Common myeloid progenitor, CD34-positive (primary cell): ENCODE measurements at regions not wholly inside any gene's neighbourhood (a gene's known extent, or its start where the extent isn't known, plus 50 kb on each side); places are given as distances from the start of the nearest gene placed in this dataset.

ENCODE experiments used
- CTCF ChIA-PET: fragments of 350-600 bp; sonication (Branson Sonifier 250); formaldehyde crosslinking; loops from one replicate; lab custom pipeline; 2021; ENCODE audit warnings: antibody characterized with exemption; lab: Charles Lee
- POLR2A ChIA-PET: fragments of 350-600 bp; sonication (Branson Sonifier 250); formaldehyde crosslinking; loops from one replicate; lab custom pipeline; 2021; ENCODE audit warnings: antibody characterized with exemption; lab: Charles Lee
- DNase-seq, 3 donors: peaks; one replicate each; pipeline versions ENCODE4 v3.0.0 to v3.0.0-alpha.2; 2013
- H3K27ac ChIP-seq, 2 experiments: 1 replicate in 1 of 2; 2 replicates in 1 of 2; pipeline ENCODE4 v1.7.0; 2013; ENCODE audit warnings: inconsistent platforms in 2 of 2, low read length in 2 of 2, mild to moderate bottlenecking in 2 of 2, low read depth in 1 of 2, moderate library complexity in 1 of 2; ENCODE audit not compliant: severe bottlenecking in 2 of 2, insufficient read depth in 1 of 2, poor library complexity in 1 of 2
- H3K27me3 ChIP-seq, 5 experiments: replicated peaks in 2 of 5; 1 replicate in 3 of 5; 2 replicates in 2 of 5; pipeline versions ENCODE4 v1.6.1 to v1.7.0; 2013; ENCODE audit warnings: low read length in 4 of 5, mild to moderate bottlenecking in 2 of 5, moderate library complexity in 2 of 5, inconsistent platforms in 1 of 5; ENCODE audit not compliant: insufficient read depth in 5 of 5, control insufficient read depth in 4 of 5
- H3K36me3 ChIP-seq, 4 experiments: 1 replicate in 2 of 4; 2 replicates in 2 of 4; pipeline versions ENCODE4 v1.6.1 to v1.7.0; 2013; ENCODE audit warnings: low read length in 3 of 4, control low read depth in 1 of 4, mild to moderate bottlenecking in 1 of 4; ENCODE audit not compliant: control insufficient read depth in 4 of 4, insufficient read depth in 4 of 4
- H3K4me1 ChIP-seq, 4 experiments: 1 replicate in 3 of 4; 2 replicates in 1 of 4; pipeline versions ENCODE4 v1.6.1 to v1.7.1; 2013; ENCODE audit warnings: low read length in 3 of 4, mild to moderate bottlenecking in 3 of 4, control low read depth in 1 of 4, inconsistent platforms in 1 of 4, moderate library complexity in 1 of 4; ENCODE audit not compliant: control insufficient read depth in 4 of 4, insufficient read depth in 4 of 4; ENCODE audit errors: control extremely low read depth in 1 of 4
- H3K4me3 ChIP-seq, 7 experiments: 1 replicate in 4 of 7; 2 replicates in 3 of 7; pipeline versions ENCODE4 v1.5.1 to v1.7.0; 2013; ENCODE audit warnings: mild to moderate bottlenecking in 7 of 7, low read length in 6 of 7, moderate library complexity in 6 of 7, inconsistent platforms in 2 of 7, low read depth in 2 of 7, control low read depth in 1 of 7; ENCODE audit not compliant: insufficient read depth in 4 of 7, control insufficient read depth in 1 of 7; ENCODE audit errors: extremely low read depth in 1 of 7
- H3K9me3 ChIP-seq, 5 experiments: 1 replicate in 4 of 5; 2 replicates in 1 of 5; pipeline versions ENCODE4 v1.6.1 to v1.7.1; 2013; ENCODE audit warnings: low read length in 4 of 5, mild to moderate bottlenecking in 2 of 5, inconsistent platforms in 1 of 5, low read depth in 1 of 5, moderate library complexity in 1 of 5; ENCODE audit not compliant: control insufficient read depth in 4 of 5, insufficient read depth in 2 of 5; ENCODE audit errors: control extremely low read depth in 1 of 5
- WGBS: methylation state at CpG from one replicate; pipeline ENCODE4 v1.1.5; 2013; ENCODE audit not compliant: insufficient coverage; 5-methylcytosine and 5-hydroxymethylcytosine counted together

DNA sequence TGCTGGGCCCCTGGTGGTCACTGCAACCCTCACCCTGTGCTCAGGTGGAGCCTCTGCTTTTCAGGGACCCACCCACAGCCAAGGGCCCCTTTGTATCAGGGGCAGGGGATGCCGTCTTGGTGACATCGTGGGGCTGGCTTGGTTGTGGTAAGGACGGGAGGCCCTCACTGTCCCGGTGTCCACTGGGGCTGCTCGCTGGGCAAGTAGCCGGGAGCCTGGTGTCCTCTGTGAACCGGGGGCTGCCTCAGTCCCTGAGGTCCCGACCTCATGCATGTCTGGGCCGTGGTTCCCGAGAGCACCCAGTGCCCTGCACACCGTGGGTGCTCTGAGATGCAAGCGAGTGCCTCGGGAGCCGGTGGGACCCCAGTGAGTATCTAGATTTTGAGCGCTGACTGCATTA lies 56.0 kb upstream of the TTC34 start:
- H3K4me1 ChIP-seq = peaks cover 0 to 17% (median 2%) of the 10 kb centered on the region in 4 experiments
- ChIA-PET CTCF (interaction anchor here (0.8 kb wide), 1 partner anchor 8 kb away, joined by 3 read pairs; no protein-coding TSS in a partner anchor), POLR2A (no interaction called here)
- DNase-seq = no peak
- WGBS = 98% methylated on average over 15 of the region's 15 CpGs
- H3K36me3 ChIP-seq = no peaks in the 10 kb centered on the region
- peaks cover 0 to 4% (median 0%) of the 10 kb centered on the region in 5 experiments for H3K9me3 ChIP-seq
- no peak overlapping the region for H3K4me3 ChIP-seq
- no peak overlapping the region for H3K27ac ChIP-seq
- H3K27me3 ChIP-seq = no peaks in the 10 kb centered on the region

DNA sequence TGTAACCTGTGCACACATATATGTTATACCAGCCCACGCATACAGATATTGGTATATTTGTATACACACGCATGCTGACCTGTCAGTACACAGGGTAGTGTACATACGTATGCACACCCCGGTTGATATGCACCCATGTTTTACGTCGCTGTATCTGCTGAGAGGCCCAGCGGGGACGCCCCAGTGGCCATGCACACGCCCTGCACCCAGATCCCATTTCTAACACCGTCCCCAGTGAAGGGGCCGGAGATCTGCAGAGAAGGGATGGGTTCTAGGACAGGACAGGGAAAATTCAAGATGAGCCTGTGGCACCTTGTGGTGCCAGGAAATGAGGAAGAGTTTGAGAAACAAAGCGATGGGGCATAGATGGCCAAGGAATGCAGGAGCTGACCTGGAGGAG lies 57.2 kb upstream of the TTC34 start:
- peaks cover 0 to 28% (median 10%) of the 10 kb centered on the region in 4 experiments for H3K4me1 ChIP-seq
- peaks cover 0 to 4% (median 0%) of the 10 kb centered on the region in 5 experiments for H3K9me3 ChIP-seq
- DNase-seq = peak in 2 of 3 donors; percentile 48 to 51
- no peaks in the 10 kb centered on the region for H3K36me3 ChIP-seq
- ChIA-PET POLR2A (no interaction called here), CTCF (interaction anchor here (0.9 kb wide), 1 partner anchor 13 kb away, joined by 4 read pairs; no protein-coding TSS in a partner anchor)
- no peak overlapping the region for H3K4me3 ChIP-seq
- over 99% methylated on average over 12 of the region's 12 CpGs for WGBS
- H3K27ac ChIP-seq = no peak overlapping the region
- H3K27me3 ChIP-seq = no peaks in the 10 kb centered on the region

DNA sequence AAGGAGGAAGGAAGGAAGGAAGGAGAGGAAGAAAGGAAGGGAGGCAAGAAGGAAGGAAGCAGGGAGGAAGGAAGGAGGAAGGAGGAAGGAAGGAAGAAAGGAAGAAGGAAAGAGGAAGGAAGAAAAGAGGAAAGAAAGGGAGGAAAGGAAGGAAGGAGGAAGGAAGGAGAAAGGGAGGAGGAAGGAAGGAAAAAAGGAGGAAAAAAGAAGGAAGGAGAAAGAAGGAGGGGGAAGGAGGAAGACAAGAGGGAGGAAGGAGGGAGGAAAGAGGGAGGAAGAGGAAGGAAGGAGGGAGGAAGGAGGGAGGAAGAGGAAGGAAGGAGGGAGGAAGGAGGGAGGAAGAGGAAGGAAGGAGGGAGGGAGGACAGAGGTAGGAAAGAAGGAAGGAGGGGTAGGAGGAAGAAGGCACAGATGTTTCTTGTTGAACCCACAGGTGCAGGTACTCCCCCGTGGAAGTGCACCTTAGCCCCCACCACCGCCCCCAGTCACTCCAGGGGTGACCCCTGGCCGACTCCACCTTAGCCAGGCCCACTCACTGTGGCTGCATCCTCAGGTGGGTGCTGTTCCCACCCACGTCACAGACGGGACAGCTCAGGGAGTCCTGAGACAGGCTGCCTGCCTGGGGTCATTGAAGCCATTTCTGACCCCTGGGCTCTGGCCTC lies 57.9 kb upstream of the TTC34 start:
- Histone ChIP-seq H3K27ac (no peak overlapping the region), H3K36me3 (no peaks in the 10 kb centered on the region), H3K4me3 (no peak overlapping the region), H3K4me1 (peaks cover 0 to 33% (median 15%) of the 10 kb centered on the region in 4 experiments), H3K27me3 (no peaks in the 10 kb centered on the region), H3K9me3 (peaks cover 0 to 4% (median 0%) of the 10 kb centered on the region in 5 experiments)
- ChIA-PET CTCF (interaction anchor here (0.9 to 1.3 kb wide), 3 partner anchors 13 to 567 kb away, joined by 3 to 4 read pairs (median 3); no protein-coding TSS in a partner anchor), POLR2A (no interaction called here)
- 92% methylated on average over 4 of the region's 5 CpGs for WGBS
- peak in 2 of 3 donors; percentile 36 to 42 for DNase-seq

DNA sequence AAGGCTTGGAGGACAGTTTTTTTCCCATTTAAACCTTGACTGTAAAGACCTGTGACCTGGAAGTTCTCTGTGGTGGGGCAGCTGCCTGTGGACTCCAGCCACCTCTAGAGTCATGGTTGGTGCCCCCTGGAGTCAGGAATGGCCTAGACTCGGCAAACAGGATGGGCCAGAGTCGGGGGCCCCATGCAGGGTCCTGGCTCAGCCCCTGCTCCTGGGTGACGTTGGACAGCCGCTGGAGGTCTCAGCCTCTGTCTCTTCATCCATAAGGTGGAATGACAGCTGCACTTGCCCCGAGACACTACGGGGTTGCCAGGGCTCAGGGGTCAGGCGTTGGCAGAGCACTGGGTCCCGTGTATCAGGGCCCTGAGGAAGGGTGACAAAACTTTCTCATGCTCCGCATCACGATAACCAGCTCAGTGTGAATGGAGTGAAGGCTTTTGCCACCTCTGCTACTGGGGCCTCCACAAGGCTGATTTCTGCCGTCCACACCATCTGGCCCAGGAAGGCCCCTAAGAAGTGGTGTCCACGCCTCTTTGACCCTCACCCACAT lies 58.5 kb upstream of the TTC34 start:
- 89% methylated on average over 9 of the region's 12 CpGs for WGBS
- Histone ChIP-seq H3K4me1 (peaks cover 0 to 39% (median 20%) of the 10 kb centered on the region in 4 experiments), H3K4me3 (no peak overlapping the region), H3K9me3 (peaks cover 0 to 4% (median 0%) of the 10 kb centered on the region in 5 experiments), H3K27me3 (no peaks in the 10 kb centered on the region), H3K27ac (no peak overlapping the region), H3K36me3 (no peaks in the 10 kb centered on the region)
- DNase-seq = no peak
- ChIA-PET POLR2A (no interaction called here), CTCF (interaction anchor here (1.2 to 1.3 kb wide), 2 partner anchors 12 to 566 kb away, joined by 3 read pairs; no protein-coding TSS in a partner anchor)

DNA sequence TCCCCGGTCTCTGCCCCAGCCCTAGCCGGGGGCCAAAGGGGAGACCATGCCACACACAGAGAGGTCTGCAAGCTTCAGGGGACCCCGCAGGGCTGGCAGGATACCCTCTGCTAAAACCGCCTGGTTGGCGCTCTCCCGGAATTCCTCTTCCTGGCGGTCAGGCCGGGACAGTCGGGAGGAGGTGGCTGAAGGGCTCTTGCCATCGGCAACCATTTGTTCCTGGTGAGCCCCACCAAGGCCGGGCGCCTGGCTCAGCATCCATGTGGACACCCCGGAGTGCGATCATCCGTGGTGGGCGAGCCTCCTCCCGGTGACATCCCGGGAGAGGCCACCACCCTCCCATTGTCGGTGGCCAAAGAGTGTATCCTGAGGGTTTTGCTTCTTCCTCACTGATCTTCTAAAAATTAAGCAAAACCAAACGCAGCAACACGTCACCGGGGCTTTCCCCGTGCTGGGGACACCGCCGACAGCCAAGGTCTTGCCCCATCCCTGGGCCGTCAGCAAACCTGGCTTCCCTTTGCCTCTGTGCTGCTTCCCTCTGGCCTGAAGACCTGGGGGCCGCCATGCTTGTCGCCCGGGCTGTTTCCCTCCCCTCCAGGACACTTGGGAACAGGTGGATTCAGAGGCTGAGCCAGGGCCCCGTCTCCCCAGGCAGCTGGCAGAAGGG lies 59.1 kb upstream of the TTC34 start:
- Histone ChIP-seq H3K36me3 (no peaks in the 10 kb centered on the region), H3K4me3 (no peak overlapping the region), H3K9me3 (peaks cover 0 to 4% (median 0%) of the 10 kb centered on the region in 5 experiments), H3K27me3 (no peaks in the 10 kb centered on the region), H3K27ac (no peak overlapping the region), H3K4me1 (peaks cover 0 to 42% (median 20%) of the 10 kb centered on the region in 4 experiments)
- 97% methylated on average over 27 of the region's 30 CpGs for WGBS
- no peak for DNase-seq
- CTCF ChIA-PET = interaction anchor here (1.2 to 1.3 kb wide), 2 partner anchors 12 to 566 kb away, joined by 3 read pairs; no protein-coding TSS in a partner anchor
- POLR2A ChIA-PET = no interaction called here

DNA sequence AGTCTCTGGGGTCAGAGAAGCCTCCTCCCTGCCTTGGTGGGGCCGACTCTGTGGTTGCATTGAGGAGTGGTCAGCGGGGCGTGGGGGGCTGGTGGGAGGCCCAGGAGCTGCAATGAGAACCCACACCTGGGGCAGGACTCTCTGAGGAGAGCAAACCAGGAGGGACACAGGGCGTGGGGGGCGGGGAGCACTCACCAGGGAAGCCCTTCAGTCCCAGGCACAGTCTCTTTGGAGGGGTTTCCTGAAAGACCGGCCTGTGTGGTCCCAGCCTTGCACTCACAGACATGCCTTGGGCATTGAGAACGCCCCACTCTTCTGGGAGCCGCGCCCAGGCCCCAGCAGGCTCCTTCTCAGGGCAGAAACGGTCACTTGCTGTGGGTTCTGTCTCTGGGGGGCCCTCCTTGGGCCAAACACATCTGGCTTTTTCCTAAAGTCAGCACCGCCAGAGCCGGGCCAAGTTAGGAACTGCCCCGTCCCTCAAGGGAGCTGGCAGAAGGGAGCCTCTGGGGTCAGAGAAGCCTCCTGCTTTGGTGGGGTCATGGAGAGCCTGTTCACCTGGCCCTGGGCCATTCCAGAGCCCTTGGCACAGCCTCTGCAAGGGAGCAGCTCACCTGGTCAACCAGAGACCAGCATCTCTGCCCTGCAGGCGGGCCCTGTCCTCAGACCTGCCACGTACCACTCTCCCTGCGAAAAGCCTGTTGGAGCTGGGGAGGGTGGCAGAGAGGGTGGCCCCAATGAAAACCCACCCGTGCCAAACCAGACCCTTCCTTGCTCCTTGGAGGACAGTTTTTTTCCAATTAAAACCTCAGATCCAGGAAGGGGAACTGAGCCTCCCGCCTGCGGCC lies 59.9 kb upstream of the TTC34 start:
- H3K4me1 ChIP-seq = peaks cover 0 to 46% (median 20%) of the 10 kb centered on the region in 4 experiments
- H3K9me3 ChIP-seq = peaks cover 0 to 4% (median 0%) of the 10 kb centered on the region in 5 experiments
- WGBS = 90% methylated on average over 15 of the region's 19 CpGs
- no peak overlapping the region for H3K4me3 ChIP-seq
- ChIA-PET CTCF (interaction anchor here (0.9 to 1.4 kb wide), 2 partner anchors 15 to 18 kb away, joined by 3 to 7 read pairs; no protein-coding TSS in a partner anchor), POLR2A (no interaction called here)
- no peaks in the 10 kb centered on the region for H3K36me3 ChIP-seq
- no peaks in the 10 kb centered on the region for H3K27me3 ChIP-seq
- H3K27ac ChIP-seq = no peak overlapping the region
- no peak for DNase-seq
